ENCODE measurements at regions not wholly inside any gene's neighbourhood (a gene's known extent, or its start where the extent isn't known, plus 50 kb on each side); places are given as distances from the start of the nearest gene placed in this dataset.

GRCh38 chr6:67094431-67094946 is 1387.5 kb upstream of the EYS start:
- TF ChIP-seq CTCF (IDR thresholded peaks at IDR 0.05; ENCODE audit: borderline replicate concordance), result no peak
- Histone ChIP-seq H3K4me3 (no peak overlapping the region), H3K9me3 (replicated peaks) (no peaks in the 10 kb centered on the region), H3K27ac (replicated peaks) (no peak overlapping the region), H3K4me1 (no peaks in the 10 kb centered on the region), H3K36me3 (no peaks in the 10 kb centered on the region), H3K27me3 (ENCODE audit: low read depth) (no peaks in the 10 kb centered on the region)
- no peak for DNase-seq
- intact Hi-C loops (cut with micrococcal nuclease), result no loop called here

- TF ChIP-seq CTCF (IDR thresholded peaks at IDR 0.05; ENCODE audit: borderline replicate concordance), result no peak
- no peaks in the 10 kb centered on the region for H3K36me3 ChIP-seq
- intact Hi-C loops (cut with micrococcal nuclease), result no loop called here
Observed at GRCh38 chr6:67073938-67074337, 1366.9 kb upstream of the EYS start.

GRCh38 chr6:67068781-67069180 is 1361.8 kb upstream of the EYS start:
- no peaks in the 10 kb centered on the region for H3K4me1 ChIP-seq
- H3K36me3 ChIP-seq, result no peaks in the 10 kb centered on the region
- intact Hi-C loops (cut with micrococcal nuclease), result no loop called here
- no peak overlapping the region for H3K27ac ChIP-seq (replicated peaks)
- H3K27me3 ChIP-seq (ENCODE audit: low read depth), result no peaks in the 10 kb centered on the region
- no peak for TF ChIP-seq CTCF (IDR thresholded peaks at IDR 0.05; ENCODE audit: borderline replicate concordance)
- no peak for DNase-seq
- H3K4me3 ChIP-seq, result no peak overlapping the region
- peaks cover 4% of the 10 kb centered on the region for H3K9me3 ChIP-seq (replicated peaks)

More at GRCh38 chr6:67073938-67074337, 1366.9 kb upstream of the EYS start:
- no peak for DNase-seq
- Histone ChIP-seq H3K4me1 (no peaks in the 10 kb centered on the region), H3K4me3 (no peak overlapping the region), H3K27me3 (ENCODE audit: low read depth) (no peaks in the 10 kb centered on the region), H3K27ac (replicated peaks) (no peak overlapping the region), H3K9me3 (replicated peaks) (peaks cover 3% of the 10 kb centered on the region)

GRCh38 chr6:67064323-67064722 is 1357.3 kb upstream of the EYS start:
- TF ChIP-seq CTCF (IDR thresholded peaks at IDR 0.05; ENCODE audit: borderline replicate concordance), result no peak
- intact Hi-C loops (cut with micrococcal nuclease), result no loop called here
- H3K4me3 ChIP-seq, result no peak overlapping the region

GRCh38 chr6:67047996-67048395 is 1341.0 kb upstream of the EYS start:
- TF ChIP-seq CTCF (IDR thresholded peaks at IDR 0.05; ENCODE audit: borderline replicate concordance), result no peak
- H3K9me3 ChIP-seq (replicated peaks), result peaks cover 18% of the 10 kb centered on the region
- H3K27me3 ChIP-seq (ENCODE audit: low read depth), result no peaks in the 10 kb centered on the region
- no peaks in the 10 kb centered on the region for H3K36me3 ChIP-seq
- intact Hi-C loops (cut with micrococcal nuclease), result no loop called here
- H3K4me1 ChIP-seq, result no peaks in the 10 kb centered on the region
- no peak overlapping the region for H3K4me3 ChIP-seq
- no peak for DNase-seq
- no peak overlapping the region for H3K27ac ChIP-seq (replicated peaks)

More at GRCh38 chr6:67064323-67064722, 1357.3 kb upstream of the EYS start:
- Histone ChIP-seq H3K27me3 (ENCODE audit: low read depth) (no peaks in the 10 kb centered on the region), H3K27ac (replicated peaks) (no peak overlapping the region), H3K9me3 (replicated peaks) (peaks cover 37% of the 10 kb centered on the region), H3K36me3 (no peaks in the 10 kb centered on the region), H3K4me1 (no peaks in the 10 kb centered on the region)
- DNase-seq, result no peak

Data from left ventricle myocardium inferior (tissue), 1 donor.